K562 (cell line): ENCODE measurements at regions not wholly inside any gene's neighbourhood (a gene's known extent, or its start where the extent isn't known, plus 50 kb on each side); places are given as distances from the start of the nearest gene placed in this dataset.

Source experiments
- RAD21 ChIP-seq, 2 experiments: fragments of 250-450 bp in 1 of 2; fragments of 450-650 bp in 1 of 2; sonication (Bioruptor Pico) in 1 of 2; formaldehyde crosslinking in 1 of 2; IDR thresholded peaks in 1 of 2; conservative IDR thresholded peaks in 1 of 2; 2 replicates each; pipeline versions ENCODE4 v1.4.0 to v1.8.0; 2020 to 2022; ENCODE audit warnings: mild to moderate bottlenecking in 2 of 2, moderate library complexity in 1 of 2
- RBM22 ChIP-seq: fragments of 200-400 bp; formaldehyde crosslinking; IDR thresholded peaks from 2 replicates; pipeline ENCODE4 v1.6.1; 2018; ENCODE audit warnings: low read length, low read depth; ENCODE audit not compliant: poor library complexity, severe bottlenecking
- REST ChIP-seq, 2 experiments: fragments of 450-650 bp; formaldehyde crosslinking in 1 of 2; IDR thresholded peaks; 2 replicates each; pipeline versions ENCODE4 v1.4.0 to v1.6.1; 2014 to 2020; ENCODE audit warnings: mild to moderate bottlenecking in 2 of 2, borderline replicate concordance in 1 of 2, low read depth in 1 of 2
- RNF219 ChIP-seq: fragments of 250-450 bp; sonication (Bioruptor Pico); IDR thresholded peaks from 2 replicates; pipeline ENCODE4 v1.5.0; 2022; ENCODE audit warnings: mild to moderate bottlenecking

- TF ChIP-seq REST (IDR thresholded peaks at IDR 0.05; ENCODE audit: borderline replicate concordance) (no peak), REST (CRISPR knock-in tag; IDR thresholded peaks at IDR 0.05; ENCODE audit: low read depth) (no peak), RNF219 (CRISPR knock-in tag) (no peak), RBM22 (no peak), RAD21 (CRISPR knock-in tag; conservative IDR thresholded peaks at IDR 0.05 in 1 of 2, IDR thresholded peaks at IDR 0.05 in 1 of 2) (no peak)
These were observed 924.9 kb upstream of the FAM98A start (continued) for GRCh38 chr2:34523958-34524514.
